Activated CD4-positive, CD25-positive, alpha-beta regulatory T cell (primary cell): ENCODE measurements at regions not wholly inside any gene's neighbourhood (a gene's known extent, or its start where the extent isn't known, plus 50 kb on each side); places are given as distances from the start of the nearest gene placed in this dataset.

Experiments
- DNase-seq, 4 experiments: peaks; one replicate each; lab custom pipeline; 2025; lab: John Stamatoyannopoulos, UW

GRCh38 chr3:194836661-194837060 is 151.0 kb downstream of the FAM43A start:
- no peak for DNase-seq

- no peak for DNase-seq
Observed at GRCh38 chr3:194837457-194838127, 151.9 kb downstream of the FAM43A start.

GRCh38 chr3:194838236-194838635 is 152.6 kb downstream of the FAM43A start:
- no peak for DNase-seq

GRCh38 chr3:194840661-194841514 is 155.2 kb downstream of the FAM43A start:
- DNase-seq: no peak

GRCh38 chr3:194841515-194841841 is 155.8 kb downstream of the FAM43A start:
- no peak for DNase-seq

GRCh38 chr3:194843556-194843955 is 157.9 kb downstream of the FAM43A start:
- DNase-seq: no peak

- no peak for DNase-seq
Observed at GRCh38 chr3:194844046-194844445, 158.4 kb downstream of the FAM43A start.

GRCh38 chr3:194849166-194849875 is 163.6 kb downstream of the FAM43A start:
- no peak for DNase-seq

- DNase-seq: no peak
Observed at GRCh38 chr3:194851254-194851653, 165.6 kb downstream of the FAM43A start.

- DNase-seq: no peak
Observed at GRCh38 chr3:194851941-194852340, 166.3 kb downstream of the FAM43A start.

- no peak for DNase-seq
Observed at GRCh38 chr3:194852345-194852744, 166.7 kb downstream of the FAM43A start.

- no peak for DNase-seq
Observed at GRCh38 chr3:194852831-194853508, 167.3 kb downstream of the FAM43A start.

- DNase-seq: no peak
Observed at GRCh38 chr3:194854206-194854605, 168.5 kb downstream of the FAM43A start.

GRCh38 chr3:194854659-194855390 is 169.1 kb downstream of the FAM43A start:
- no peak for DNase-seq

- DNase-seq: no peak
Observed at GRCh38 chr3:194856296-194856695, 170.6 kb downstream of the FAM43A start.

GRCh38 chr3:194857469-194858113 is 171.9 kb downstream of the FAM43A start:
- DNase-seq: no peak

- no peak for DNase-seq
Observed at GRCh38 chr3:194858382-194858781, 172.7 kb downstream of the FAM43A start.

- DNase-seq: no peak
Observed at GRCh38 chr3:194860725-194861124, 175.0 kb downstream of the FAM43A start.

- no peak for DNase-seq
Observed at GRCh38 chr3:194861375-194861774, 175.7 kb downstream of the FAM43A start.

GRCh38 chr3:194865061-194865460 is 179.4 kb downstream of the FAM43A start:
- no peak for DNase-seq

- DNase-seq: no peak
Observed at GRCh38 chr3:194865615-194866014, 179.9 kb downstream of the FAM43A start.
